Keratinocyte (primary cell): ENCODE measurements at regions not wholly inside any gene's neighbourhood (a gene's known extent, or its start where the extent isn't known, plus 50 kb on each side); places are given as distances from the start of the nearest gene placed in this dataset.

Source experiments
- DNase-seq: peaks from one replicate; pipeline ENCODE4 v3.0.0-alpha.2; 2011; ENCODE audit warnings: low read depth, missing footprints, low spot score
- FAIRE-seq: peaks from 2 replicates; lab custom pipeline; 2011; peaks lifted over from hg19 to GRCh38; lab: Jason Lieb, UNC
- H2AFZ ChIP-seq: 2 replicates; pipeline ENCODE4 v1.6.0; 2012; ENCODE audit warnings: low read length, control low read depth, inconsistent platforms; ENCODE audit not compliant: control insufficient read depth
- H3K27ac ChIP-seq: 2 replicates; pipeline ENCODE4 v1.5.1; 2011; ENCODE audit warnings: low read length; ENCODE audit not compliant: control insufficient read depth, insufficient read depth
- H3K27me3 ChIP-seq: 3 replicates; pipeline ENCODE4 v1.6.0; 2011; ENCODE audit warnings: low read length; ENCODE audit not compliant: control insufficient read depth, insufficient read depth; ENCODE audit errors: extremely low read depth
- H3K36me3 ChIP-seq, 2 experiments: 2 replicates in 1 of 2; 3 replicates in 1 of 2; pipeline ENCODE4 v1.5.1; 2011; ENCODE audit warnings: low read length in 2 of 2, mild to moderate bottlenecking in 1 of 2; ENCODE audit not compliant: control insufficient read depth in 2 of 2, insufficient read depth in 2 of 2; ENCODE audit errors: extremely low read depth in 1 of 2
- H3K4me1 ChIP-seq: 3 replicates; pipeline ENCODE4 v1.5.1; 2011; ENCODE audit warnings: low read length; ENCODE audit not compliant: control insufficient read depth, insufficient read depth; ENCODE audit errors: extremely low read depth
- H3K4me2 ChIP-seq: 3 replicates; pipeline ENCODE4 v1.6.0; 2011; ENCODE audit warnings: low read depth, low read length; ENCODE audit not compliant: control insufficient read depth, insufficient read depth; ENCODE audit errors: extremely low read depth
- H3K4me3 ChIP-seq, 3 experiments: fragments of 200-600 bp in 1 of 3; sonication (generic) in 1 of 3; 2 replicates in 2 of 3; 3 replicates in 1 of 3; pipeline ENCODE4 v1.5.1; 2011 to 2016; ENCODE audit warnings: low read length in 3 of 3, mild to moderate bottlenecking in 3 of 3, control low read depth in 2 of 3, inconsistent platforms in 1 of 3, low read depth in 1 of 3, mixed read lengths in 1 of 3, mixed run types in 1 of 3, moderate library complexity in 1 of 3; ENCODE audit not compliant: control insufficient read depth in 2 of 3, insufficient read depth in 2 of 3; ENCODE audit errors: extremely low read depth in 1 of 3
- H3K79me2 ChIP-seq: 2 replicates; pipeline ENCODE4 v1.6.0; 2012; ENCODE audit warnings: low read length; ENCODE audit not compliant: control insufficient read depth, insufficient read depth
- H3K9ac ChIP-seq: 3 replicates; pipeline ENCODE4 v1.6.0; 2011; ENCODE audit warnings: low read length; ENCODE audit not compliant: control insufficient read depth, insufficient read depth; ENCODE audit errors: extremely low read depth
- H3K9me1 ChIP-seq: 3 replicates; pipeline ENCODE4 v1.6.0; 2011; ENCODE audit warnings: low read length; ENCODE audit not compliant: control insufficient read depth, insufficient read depth; ENCODE audit errors: extremely low read depth
- H3K9me3 ChIP-seq: 2 replicates; pipeline ENCODE4 v1.5.1; 2012; ENCODE audit warnings: low read depth, low read length; ENCODE audit not compliant: control insufficient read depth
- H4K20me1 ChIP-seq: 3 replicates; pipeline ENCODE4 v1.6.0; 2011; ENCODE audit warnings: low read length; ENCODE audit not compliant: control insufficient read depth, insufficient read depth; ENCODE audit errors: extremely low read depth
- CTCF ChIP-seq, 3 experiments: IDR thresholded peaks in 1 of 3; conservative IDR thresholded peaks in 1 of 3; optimal IDR thresholded peaks in 1 of 3; 2 replicates in 2 of 3; 3 replicates in 1 of 3; pipeline versions ENCODE3 to v1.5.1; 2011; ENCODE audit warnings: low read length in 3 of 3, mild to moderate bottlenecking in 3 of 3, moderate library complexity in 2 of 3, control low read depth in 1 of 3, inconsistent platforms in 1 of 3; ENCODE audit not compliant: insufficient read depth in 2 of 3; ENCODE audit errors: extremely low read depth in 1 of 3
- EZH2 ChIP-seq: IDR thresholded peaks from one replicate; pipeline ENCODE4 v1.6.1; 2012; ENCODE audit warnings: inconsistent platforms, mild to moderate bottlenecking, low read length, moderate library complexity
- dilution Hi-C: fragments of 300-500 bp; cut with MboI; formaldehyde crosslinking; loops from one replicate; pipeline ENCODE4 v1.7.0; 2020; ENCODE audit warnings: low sequenced_read_pairs; ENCODE audit not compliant: extremely low pct_ligation_motif_present

GRCh38 chr16:17015702-17016101, 455.1 kb downstream of the XYLT1 start:
- no peak overlapping the region for H3K4me2 ChIP-seq
- no peak overlapping the region for H3K9ac ChIP-seq
- no peaks in the 10 kb centered on the region for H3K9me3 ChIP-seq

DNA sequence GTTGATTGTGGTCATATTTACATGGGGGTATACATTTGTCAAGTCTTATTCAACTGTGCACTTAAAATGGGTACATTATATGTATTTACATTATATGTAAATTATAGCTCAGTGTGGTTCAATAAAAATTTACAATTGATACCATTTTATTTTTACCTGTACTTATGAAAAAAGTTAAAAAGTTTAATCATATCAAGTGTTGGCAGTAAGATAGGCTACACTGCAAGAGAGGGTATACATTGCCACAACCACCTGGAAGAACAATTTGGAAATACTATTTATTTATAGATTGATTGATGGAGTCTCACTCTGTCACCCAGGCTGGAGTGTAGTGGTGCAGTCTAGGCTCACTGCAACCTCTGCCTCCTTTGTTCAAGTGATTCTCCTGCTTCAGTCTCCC, 453.3 kb downstream of the XYLT1 start:
- H3K9me3 ChIP-seq, result no peaks in the 10 kb centered on the region
- no peak for DNase-seq
- no peaks in the 10 kb centered on the region for H3K4me1 ChIP-seq
- H3K4me2 ChIP-seq, result no peak overlapping the region
- no peak for FAIRE-seq
- no peaks in the 10 kb centered on the region for H3K27me3 ChIP-seq
- no peak overlapping the region for H3K4me3 ChIP-seq
- H2AFZ ChIP-seq, result no peak overlapping the region
- no peak overlapping the region for H3K27ac ChIP-seq
- no peaks in the 10 kb centered on the region for H3K9me1 ChIP-seq
- H4K20me1 ChIP-seq, result no peaks in the 10 kb centered on the region
- H3K79me2 ChIP-seq, result no peaks in the 10 kb centered on the region
- dilution Hi-C loops, result no loop called here
- TF ChIP-seq EZH2 (no peak), CTCF (optimal IDR thresholded peaks at IDR 0.05 in 1 of 3, IDR thresholded peaks at IDR 0.05 in 1 of 3, conservative IDR thresholded peaks at IDR 0.05 in 1 of 3; ENCODE audit: extremely low read depth in 1 of 3, insufficient read depth in 2 of 3, low read length in 3 of 3) (no peak)
- no peaks in the 10 kb centered on the region for H3K36me3 ChIP-seq
- no peak overlapping the region for H3K9ac ChIP-seq

More at GRCh38 chr16:17015702-17016101, 455.1 kb downstream of the XYLT1 start:
- FAIRE-seq (no peak), DNase-seq (no peak)
- no peaks in the 10 kb centered on the region for H3K36me3 ChIP-seq
- no peak overlapping the region for H3K4me3 ChIP-seq
- H3K4me1 ChIP-seq, result no peaks in the 10 kb centered on the region
- no peaks in the 10 kb centered on the region for H3K27me3 ChIP-seq
- H4K20me1 ChIP-seq, result no peaks in the 10 kb centered on the region
- H2AFZ ChIP-seq, result no peak overlapping the region
- dilution Hi-C loops, result no loop called here
- H3K79me2 ChIP-seq, result no peaks in the 10 kb centered on the region
- no peaks in the 10 kb centered on the region for H3K9me1 ChIP-seq
- H3K27ac ChIP-seq, result no peak overlapping the region
- TF ChIP-seq CTCF (optimal IDR thresholded peaks at IDR 0.05 in 1 of 3, IDR thresholded peaks at IDR 0.05 in 1 of 3, conservative IDR thresholded peaks at IDR 0.05 in 1 of 3; ENCODE audit: extremely low read depth in 1 of 3, insufficient read depth in 2 of 3, low read length in 3 of 3) (no peak), EZH2 (no peak)
